Head of caudate nucleus (tissue), 42 donors: ENCODE measurements at regions not wholly inside any gene's neighbourhood (a gene's known extent, or its start where the extent isn't known, plus 50 kb on each side); places are given as distances from the start of the nearest gene placed in this dataset.

Experiments
- DNase-seq, 42 donors: peaks; one replicate each; pipeline versions ENCODE4 v3.0.0 to v3.0.0-alpha.2; 2020 to 2021; ENCODE audit warnings: mixed read lengths in 7 of 42
- intact Hi-C: fragments of 100-400 bp; cut with DNase I; formaldehyde crosslinking; loops from one replicate; pipeline ENCODE4 v1.15.0; 2022

GRCh38 chr11:43545610-43546009 lies 134.9 kb upstream of the HSD17B12 start:
- intact Hi-C loops = no loop called here
- no peak for DNase-seq

- no peak for DNase-seq
- intact Hi-C loops = no loop called here
Measured at GRCh38 chr11:43546561-43547429, 133.7 kb upstream of the HSD17B12 start.

GRCh38 chr11:43547430-43547831 lies 133.1 kb upstream of the HSD17B12 start:
- intact Hi-C loops = no loop called here
- peak in 4 of 42 donors; percentile 8 to 35 (median 24) for DNase-seq

- peak in 40 of 42 donors; percentile 25 to 78 (median 57) for DNase-seq
- intact Hi-C loops = no loop called here
Measured at GRCh38 chr11:43547889-43548381, 132.6 kb upstream of the HSD17B12 start.

- no peak for DNase-seq
- intact Hi-C loops = no loop called here
Measured at GRCh38 chr11:43548916-43549315, 131.6 kb upstream of the HSD17B12 start.

GRCh38 chr11:43549624-43550023 lies 130.9 kb upstream of the HSD17B12 start:
- no peak for DNase-seq
- intact Hi-C loops = no loop called here

GRCh38 chr11:43550714-43551113 lies 129.8 kb upstream of the HSD17B12 start:
- intact Hi-C loops = no loop called here
- DNase-seq = peak in 20 of 42 donors; percentile 18 to 77 (median 46)

GRCh38 chr11:43554148-43554473 lies 126.4 kb upstream of the HSD17B12 start:
- DNase-seq = no peak
- intact Hi-C loops = no loop called here

GRCh38 chr11:43555186-43555585 lies 125.4 kb upstream of the HSD17B12 start:
- no peak for DNase-seq
- intact Hi-C loops = no loop called here

GRCh38 chr11:43555816-43556611 lies 124.5 kb upstream of the HSD17B12 start:
- intact Hi-C loops = no loop called here
- peak in 26 of 42 donors; percentile 39 to 80 (median 57) for DNase-seq

- intact Hi-C loops = no loop called here
- no peak for DNase-seq
Measured at GRCh38 chr11:43556612-43557375, 123.7 kb upstream of the HSD17B12 start.

- DNase-seq = peak in 2 of 42 donors; percentile 9 to 20
- intact Hi-C loops = no loop called here
Measured at GRCh38 chr11:43557553-43558110, 122.9 kb upstream of the HSD17B12 start.

GRCh38 chr11:43558146-43558545 lies 122.4 kb upstream of the HSD17B12 start:
- intact Hi-C loops = no loop called here
- peak in 1 of 42 donors; percentile 11 for DNase-seq

GRCh38 chr11:43558556-43559127 lies 121.9 kb upstream of the HSD17B12 start:
- intact Hi-C loops = no loop called here

GRCh38 chr11:43561832-43562231 lies 118.7 kb upstream of the HSD17B12 start:
- intact Hi-C loops = no loop called here
- no peak for DNase-seq

More at GRCh38 chr11:43558556-43559127, 121.9 kb upstream of the HSD17B12 start:
- no peak for DNase-seq

GRCh38 chr11:43567396-43567975 lies 113.1 kb upstream of the HSD17B12 start:
- peak in 4 of 42 donors; percentile 23 to 54 (median 27) for DNase-seq
- intact Hi-C loops = no loop called here

- DNase-seq = peak in 4 of 42 donors; percentile 15 to 38 (median 24)
- intact Hi-C loops = no loop called here
Measured at GRCh38 chr11:43573233-43573632, 107.3 kb upstream of the HSD17B12 start.

- intact Hi-C loops = no loop called here
Measured at GRCh38 chr11:43573873-43574272, 106.7 kb upstream of the HSD17B12 start.

More at GRCh38 chr11:43573873-43574272, 106.7 kb upstream of the HSD17B12 start:
- DNase-seq = no peak
